Endodermal cell (in vitro differentiated cells): ENCODE measurements at regions not wholly inside any gene's neighbourhood (a gene's known extent, or its start where the extent isn't known, plus 50 kb on each side); places are given as distances from the start of the nearest gene placed in this dataset.

ENCODE experiments used
- DNase-seq: peaks from one replicate; pipeline ENCODE4 v3.0.0-alpha.2; 2017
- H3K27ac ChIP-seq: 2 replicates; pipeline ENCODE4 v1.5.1; 2013; ENCODE audit warnings: mild to moderate bottlenecking, low read depth, low read length, moderate library complexity
- H3K27me3 ChIP-seq: 2 replicates; pipeline ENCODE4 v1.6.1; 2013; ENCODE audit warnings: mild to moderate bottlenecking, low read length, moderate library complexity; ENCODE audit not compliant: insufficient read depth, control insufficient read depth, poor library complexity, severe bottlenecking
- H3K36me3 ChIP-seq: 2 replicates; pipeline ENCODE4 v1.7.0; 2013; ENCODE audit warnings: mild to moderate bottlenecking, low read length, moderate library complexity; ENCODE audit not compliant: control insufficient read depth, insufficient read depth
- H3K4me1 ChIP-seq: one replicate; pipeline ENCODE4 v1.7.0; 2013; ENCODE audit warnings: low read length; ENCODE audit not compliant: control insufficient read depth, insufficient read depth
- H3K4me3 ChIP-seq: 2 replicates; pipeline ENCODE4 v1.5.1; 2013; ENCODE audit warnings: mild to moderate bottlenecking, low read length, moderate library complexity
- H3K9ac ChIP-seq: 2 replicates; pipeline ENCODE4 v1.6.1; 2013; ENCODE audit warnings: mild to moderate bottlenecking, low read length, moderate library complexity; ENCODE audit not compliant: poor library complexity, severe bottlenecking; ENCODE audit errors: extremely low read depth
- H3K9me3 ChIP-seq: 2 replicates; pipeline ENCODE4 v1.6.1; 2013; ENCODE audit warnings: mild to moderate bottlenecking, low read length, moderate library complexity; ENCODE audit not compliant: control insufficient read depth
- H3K27ac Mint-ChIP-seq: 2 replicates; pipeline ENCODE4 v1.8.0; 2020; ENCODE audit warnings: mixed read lengths
- H3K27me3 Mint-ChIP-seq: 2 replicates; pipeline ENCODE4 v1.8.0; 2021; ENCODE audit warnings: mild to moderate bottlenecking, mixed read lengths; ENCODE audit not compliant: insufficient read depth
- H3K36me3 Mint-ChIP-seq: 2 replicates; pipeline ENCODE4 v1.8.0; 2020; ENCODE audit warnings: low read depth, mixed read lengths
- H3K4me1 Mint-ChIP-seq: 2 replicates; pipeline ENCODE4 v1.8.0; 2020; ENCODE audit warnings: mixed read lengths
- H3K4me3 Mint-ChIP-seq: 2 replicates; pipeline ENCODE4 v1.8.0; 2020; ENCODE audit warnings: mild to moderate bottlenecking, moderate library complexity, mixed read lengths
- H3K9me3 Mint-ChIP-seq: 2 replicates; pipeline ENCODE4 v1.8.0; 2020; ENCODE audit warnings: mild to moderate bottlenecking, mixed read lengths
- WGBS, 2 experiments: methylation state at CpG; one replicate each; pipeline versions ENCODE4 v1.1.5 to v1.1.7; 2013; ENCODE audit warnings: missing lambda C conversion rate in 2 of 2, mixed read lengths in 1 of 2; ENCODE audit not compliant: insufficient coverage in 1 of 2, insufficient read length in 1 of 2; 5-methylcytosine and 5-hydroxymethylcytosine counted together
- TF ChIP-seq, protein P1 (sequence below): fragments of 200-600 bp; sonication (generic); conservative IDR thresholded peaks from 2 replicates; pipeline ENCODE4 v1.5.0; 2021; ENCODE audit warnings: antibody characterized with exemption, mild to moderate bottlenecking

DNA sequence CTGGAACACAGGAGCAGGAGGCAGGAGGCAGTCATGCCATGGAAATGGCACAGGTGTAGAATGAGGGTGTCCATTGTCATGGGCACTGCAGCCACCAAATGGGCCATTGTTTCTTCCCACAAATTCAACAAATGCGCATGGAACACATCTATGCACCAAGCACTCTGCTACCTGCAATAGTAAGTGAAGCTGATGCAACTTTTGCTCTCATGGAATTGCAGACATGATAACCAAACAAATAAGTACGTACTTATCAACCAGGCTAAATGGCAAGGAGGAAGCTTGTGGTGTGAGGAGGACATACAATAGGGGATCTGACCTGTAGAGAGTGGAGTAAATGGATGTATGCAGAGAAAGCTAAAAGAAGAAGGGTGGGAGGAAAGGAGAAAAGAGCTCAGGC is 116.8 kb downstream of the TRIM36 start:
- Histone ChIP-seq H3K27me3 (no peaks in the 10 kb centered on the region), H3K4me1 (no peaks in the 10 kb centered on the region), H3K36me3 (no peaks in the 10 kb centered on the region), H3K4me3 (no peak overlapping the region), H3K27ac (no peak overlapping the region), H3K9me3 (no peaks in the 10 kb centered on the region), H3K9ac (no peak overlapping the region)
- 95% methylated on average over 2 of the region's 2 CpGs; no CpG with 5 or more reads in 1 of the 2 experiments for WGBS, 2 experiments
- H3K27me3 Mint-ChIP-seq = no peaks in the 10 kb centered on the region
- no peaks in the 10 kb centered on the region for H3K9me3 Mint-ChIP-seq
- TF ChIP-seq, protein P1, sequence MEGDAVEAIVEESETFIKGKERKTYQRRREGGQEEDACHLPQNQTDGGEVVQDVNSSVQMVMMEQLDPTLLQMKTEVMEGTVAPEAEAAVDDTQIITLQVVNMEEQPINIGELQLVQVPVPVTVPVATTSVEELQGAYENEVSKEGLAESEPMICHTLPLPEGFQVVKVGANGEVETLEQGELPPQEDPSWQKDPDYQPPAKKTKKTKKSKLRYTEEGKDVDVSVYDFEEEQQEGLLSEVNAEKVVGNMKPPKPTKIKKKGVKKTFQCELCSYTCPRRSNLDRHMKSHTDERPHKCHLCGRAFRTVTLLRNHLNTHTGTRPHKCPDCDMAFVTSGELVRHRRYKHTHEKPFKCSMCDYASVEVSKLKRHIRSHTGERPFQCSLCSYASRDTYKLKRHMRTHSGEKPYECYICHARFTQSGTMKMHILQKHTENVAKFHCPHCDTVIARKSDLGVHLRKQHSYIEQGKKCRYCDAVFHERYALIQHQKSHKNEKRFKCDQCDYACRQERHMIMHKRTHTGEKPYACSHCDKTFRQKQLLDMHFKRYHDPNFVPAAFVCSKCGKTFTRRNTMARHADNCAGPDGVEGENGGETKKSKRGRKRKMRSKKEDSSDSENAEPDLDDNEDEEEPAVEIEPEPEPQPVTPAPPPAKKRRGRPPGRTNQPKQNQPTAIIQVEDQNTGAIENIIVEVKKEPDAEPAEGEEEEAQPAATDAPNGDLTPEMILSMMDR = no peak
- no peak for DNase-seq
- H3K4me1 Mint-ChIP-seq = no peaks in the 10 kb centered on the region
- H3K4me3 Mint-ChIP-seq = no peak overlapping the region
- H3K27ac Mint-ChIP-seq = no peak overlapping the region
- H3K36me3 Mint-ChIP-seq = no peaks in the 10 kb centered on the region

DNA sequence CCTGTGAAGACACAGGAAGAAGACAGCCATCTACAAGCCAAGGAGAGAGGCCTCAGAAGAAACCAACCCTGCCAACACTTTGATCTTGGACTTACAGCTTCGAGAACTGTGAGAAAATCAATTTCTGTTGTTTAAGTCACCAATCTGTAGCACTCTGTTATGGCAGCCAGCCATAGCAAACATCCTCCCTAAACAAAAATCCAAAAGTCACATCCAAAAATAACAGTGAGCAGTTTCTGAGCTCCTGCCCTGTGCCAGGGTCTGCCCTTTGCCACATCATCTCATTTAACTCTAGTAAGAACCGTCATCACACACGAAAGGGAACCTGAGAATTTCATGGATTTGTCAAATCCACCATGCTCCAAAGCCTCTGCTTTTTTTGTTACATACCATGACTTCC is 118.8 kb downstream of the TRIM36 start:
- no peaks in the 10 kb centered on the region for H3K4me1 Mint-ChIP-seq
- Histone ChIP-seq H3K27me3 (no peaks in the 10 kb centered on the region), H3K4me3 (no peak overlapping the region), H3K9me3 (no peaks in the 10 kb centered on the region), H3K9ac (no peak overlapping the region), H3K4me1 (no peaks in the 10 kb centered on the region), H3K27ac (no peak overlapping the region), H3K36me3 (no peaks in the 10 kb centered on the region)
- WGBS, 2 experiments = 74 to 80% methylated on average over 2 to 3 of the region's 3 CpGs
- H3K27ac Mint-ChIP-seq = no peak overlapping the region
- H3K27me3 Mint-ChIP-seq = no peaks in the 10 kb centered on the region
- H3K36me3 Mint-ChIP-seq = no peaks in the 10 kb centered on the region
- DNase-seq = no peak
- TF ChIP-seq, protein P1 = no peak
- H3K4me3 Mint-ChIP-seq = no peak overlapping the region
- H3K9me3 Mint-ChIP-seq = no peaks in the 10 kb centered on the region

DNA sequence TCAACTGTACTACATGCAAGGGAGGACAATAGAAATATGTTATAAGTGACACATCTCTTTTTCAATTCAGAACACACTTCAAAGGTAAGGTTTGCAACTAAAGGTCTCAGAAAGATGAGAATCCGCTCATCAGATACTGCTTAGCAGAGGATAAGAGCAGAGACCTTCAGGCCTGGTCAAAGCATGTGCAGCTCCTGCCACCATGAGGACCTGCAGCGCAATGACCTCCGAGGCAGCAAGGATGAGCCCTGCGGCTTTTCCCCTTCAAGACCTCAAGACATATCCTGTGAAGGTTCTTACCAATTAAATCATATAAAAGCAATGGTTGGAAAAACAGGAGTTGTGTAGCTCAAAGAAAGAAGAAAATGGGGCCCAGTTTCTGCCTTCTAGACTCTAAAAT is 135.8 kb downstream of the TRIM36 start:
- Histone ChIP-seq H3K9ac (no peak overlapping the region), H3K9me3 (peaks cover 51% of the 10 kb centered on the region), H3K4me3 (no peak overlapping the region), H3K4me1 (no peaks in the 10 kb centered on the region), H3K27me3 (no peaks in the 10 kb centered on the region), H3K27ac (no peak overlapping the region), H3K36me3 (no peaks in the 10 kb centered on the region)
- DNase-seq = peak; percentile 79
- Mint-ChIP-seq H3K4me3 (no peak overlapping the region), H3K9me3 (peaks cover 51% of the 10 kb centered on the region), H3K36me3 (peaks cover 2% of the 10 kb centered on the region), H3K27me3 (no peaks in the 10 kb centered on the region), H3K4me1 (no peaks in the 10 kb centered on the region), H3K27ac (no peak overlapping the region)
- TF ChIP-seq, protein P1 = peak; percentile 82
- WGBS, 2 experiments = 62 to 100% methylated on average over 1 to 4 of the region's 4 CpGs
